ENCODE measurements at regions not wholly inside any gene's neighbourhood (a gene's known extent, or its start where the extent isn't known, plus 50 kb on each side); places are given as distances from the start of the nearest gene placed in this dataset.
A peak's percentile ranks its signal among the peaks of the same experiment; 100 is the strongest.

- no peak for DNase-seq (ENCODE audit: low spot score)
- Histone ChIP-seq H2AFZ (peak overlapping the region; percentile 5; the same call in 1 of the 2 replicates), H3K4me2 (no peak overlapping the region), H3K27me3 (ENCODE audit: insufficient read depth) (no peaks in the 10 kb centered on the region), H3K4me3 (no peak overlapping the region), H3F3A (replicated peaks; ENCODE audit: low read depth) (no peaks in the 10 kb centered on the region), H3K4me1 (ENCODE audit: insufficient read depth) (no peaks in the 10 kb centered on the region), H3K27ac (ENCODE audit: low read depth) (no peak overlapping the region), H3K79me2 (replicated peaks; ENCODE audit: insufficient read depth) (no peaks in the 10 kb centered on the region), H3K9me2 (ENCODE audit: insufficient read depth) (no peaks in the 10 kb centered on the region; the same call in 1 of the 2 replicates), H3K36me3 (ENCODE audit: insufficient read depth) (no peaks in the 10 kb centered on the region), H4K20me1 (replicated peaks; ENCODE audit: insufficient read depth) (no peaks in the 10 kb centered on the region)
- Mint-ChIP-seq H3K36me3 (ENCODE audit: low read depth) (peaks cover 16% of the 10 kb centered on the region; the same call in 2 of the 3 replicates), H3K4me1 (peaks cover 4% of the 10 kb centered on the region; the same call in 1 of the 3 replicates), H3K9me3 (peaks cover 15% of the 10 kb centered on the region), H3K27ac (no peak overlapping the region), H3K27me3 (ENCODE audit: insufficient read depth, low read depth, poor library complexity) (no peaks in the 10 kb centered on the region), H3K4me3 (no peak overlapping the region)
- no peak for TF ChIP-seq CREB1 (CRISPR knock-in tag; IDR thresholded peaks at IDR 0.05; ENCODE audit: low read depth)
- TF ChIP-seq EZH2phosphoT487 (IDR thresholded peaks at IDR 0.05; ENCODE audit: unreplicated experiment), result no peak
- no peak for TF ChIP-seq ZNF331 (CRISPR knock-in tag; IDR thresholded peaks at IDR 0.05; ENCODE audit: low read depth)
- TF ChIP-seq POLR2AphosphoS5 (IDR thresholded peaks at IDR 0.05; ENCODE audit: low read depth), result no peak
- no peak for TF ChIP-seq ETS1 (IDR thresholded peaks at IDR 0.05)
- no peak for TF ChIP-seq REST (IDR thresholded peaks at IDR 0.05; ENCODE audit: unreplicated experiment)
- no peak for TF ChIP-seq STAT1 (IDR thresholded peaks at IDR 0.05; ENCODE audit: unreplicated experiment)
- TF ChIP-seq JUNB (IDR thresholded peaks at IDR 0.05; ENCODE audit: unreplicated experiment), result no peak
- no peak for TF ChIP-seq NANOG (IDR thresholded peaks at IDR 0.05; ENCODE audit: borderline replicate concordance)
- no peak for TF ChIP-seq ZNF462 (CRISPR knock-in tag; IDR thresholded peaks at IDR 0.05)
- no peak for TF ChIP-seq EZH2 (IDR thresholded peaks at IDR 0.05; ENCODE audit: low read depth, unreplicated experiment)
- TF ChIP-seq, protein P1, sequence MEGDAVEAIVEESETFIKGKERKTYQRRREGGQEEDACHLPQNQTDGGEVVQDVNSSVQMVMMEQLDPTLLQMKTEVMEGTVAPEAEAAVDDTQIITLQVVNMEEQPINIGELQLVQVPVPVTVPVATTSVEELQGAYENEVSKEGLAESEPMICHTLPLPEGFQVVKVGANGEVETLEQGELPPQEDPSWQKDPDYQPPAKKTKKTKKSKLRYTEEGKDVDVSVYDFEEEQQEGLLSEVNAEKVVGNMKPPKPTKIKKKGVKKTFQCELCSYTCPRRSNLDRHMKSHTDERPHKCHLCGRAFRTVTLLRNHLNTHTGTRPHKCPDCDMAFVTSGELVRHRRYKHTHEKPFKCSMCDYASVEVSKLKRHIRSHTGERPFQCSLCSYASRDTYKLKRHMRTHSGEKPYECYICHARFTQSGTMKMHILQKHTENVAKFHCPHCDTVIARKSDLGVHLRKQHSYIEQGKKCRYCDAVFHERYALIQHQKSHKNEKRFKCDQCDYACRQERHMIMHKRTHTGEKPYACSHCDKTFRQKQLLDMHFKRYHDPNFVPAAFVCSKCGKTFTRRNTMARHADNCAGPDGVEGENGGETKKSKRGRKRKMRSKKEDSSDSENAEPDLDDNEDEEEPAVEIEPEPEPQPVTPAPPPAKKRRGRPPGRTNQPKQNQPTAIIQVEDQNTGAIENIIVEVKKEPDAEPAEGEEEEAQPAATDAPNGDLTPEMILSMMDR (conservative IDR thresholded peaks at IDR 0.05; ENCODE audit: low read depth in 2 of 2), result no peak
- TF ChIP-seq ZNF114 (CRISPR knock-in tag; IDR thresholded peaks at IDR 0.05), result no peak
- ATAC-seq, result no peak
Measured at GRCh38 chr9:2386566-2386965, 235.0 kb upstream of the VLDLR start.
